ENCODE measurements at regions not wholly inside any gene's neighbourhood (a gene's known extent, or its start where the extent isn't known, plus 50 kb on each side); places are given as distances from the start of the nearest gene placed in this dataset.

DNA sequence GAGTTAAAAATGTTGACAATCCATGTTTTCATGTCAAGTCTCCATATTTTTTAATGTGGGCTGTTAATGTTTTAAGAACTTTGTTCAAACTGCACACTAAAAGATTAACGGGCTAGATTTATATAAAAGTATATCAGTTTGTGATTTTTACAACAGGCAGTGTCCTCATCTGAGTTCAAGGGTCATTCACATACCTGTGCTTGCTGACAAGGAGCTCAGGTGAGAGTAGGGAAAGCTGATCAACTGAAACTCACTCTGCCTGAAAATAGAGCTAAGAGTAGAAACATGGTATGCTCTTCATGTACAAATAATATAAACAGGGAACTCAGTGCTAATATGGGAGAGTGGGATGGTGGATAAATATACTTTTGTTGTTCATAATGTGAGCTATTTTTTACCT is 102.3 kb upstream of the DKK2 start:
- no peaks in the 10 kb centered on the region for H3K36me3 ChIP-seq (ENCODE audit: control insufficient read depth, insufficient read depth, low read length)
- no peaks in the 10 kb centered on the region for H3K4me1 ChIP-seq (ENCODE audit: control insufficient read depth, insufficient read depth, low read length)
- no peak for DNase-seq
- H3K9me3 ChIP-seq (ENCODE audit: control insufficient read depth, low read depth, low read length): no peaks in the 10 kb centered on the region
- WGBS (ENCODE audit: insufficient coverage, low lambda C conversion rate): no CpG with 5 or more reads among the region's 1 CpG
- H3K27me3 ChIP-seq (ENCODE audit: control insufficient read depth, insufficient read depth, low read length): no peaks in the 10 kb centered on the region
- H3K4me3 ChIP-seq (ENCODE audit: low read length): no peak overlapping the region
- no peak overlapping the region for H3K27ac ChIP-seq (ENCODE audit: low read length)

DNA sequence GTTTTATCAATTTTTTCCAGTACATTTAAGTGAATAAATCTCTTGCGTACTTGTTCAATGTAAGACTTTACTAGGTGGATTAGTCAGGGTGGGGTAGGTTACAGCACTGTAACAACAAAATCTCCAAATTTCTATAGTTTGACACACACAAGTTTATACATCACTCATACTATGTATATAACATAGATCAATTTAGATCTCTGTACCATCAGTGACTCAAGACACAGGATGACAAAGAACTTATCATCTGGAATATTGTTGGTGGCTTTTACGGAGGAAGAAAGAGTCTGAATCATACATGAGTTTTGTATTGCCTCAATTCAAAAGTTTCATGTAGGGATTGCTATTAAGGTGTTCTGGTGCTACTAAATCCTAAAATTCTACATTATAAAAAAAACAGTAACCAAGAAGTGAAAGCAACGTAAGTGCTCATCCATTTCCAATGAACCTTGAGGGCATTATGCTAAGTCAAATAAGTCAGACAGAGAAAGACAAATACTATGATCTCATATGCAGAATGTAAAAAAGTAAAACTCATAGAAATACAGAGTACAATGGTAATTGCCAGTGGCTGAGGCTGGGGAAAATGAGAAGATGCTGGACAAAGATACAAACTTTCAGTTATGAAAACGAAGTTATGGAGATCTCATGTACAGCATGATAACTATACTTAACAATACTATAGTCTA is 98.0 kb upstream of the DKK2 start:
- 85% methylated on average over 3 of the region's 4 CpGs for WGBS (ENCODE audit: insufficient coverage, low lambda C conversion rate)
- H3K36me3 ChIP-seq (ENCODE audit: control insufficient read depth, insufficient read depth, low read length): no peaks in the 10 kb centered on the region
- H3K4me3 ChIP-seq (ENCODE audit: low read length): no peak overlapping the region
- no peaks in the 10 kb centered on the region for H3K4me1 ChIP-seq (ENCODE audit: control insufficient read depth, insufficient read depth, low read length)
- H3K27ac ChIP-seq (ENCODE audit: low read length): no peak overlapping the region
- H3K27me3 ChIP-seq (ENCODE audit: control insufficient read depth, insufficient read depth, low read length): no peaks in the 10 kb centered on the region
- DNase-seq: no peak
- H3K9me3 ChIP-seq (ENCODE audit: control insufficient read depth, low read depth, low read length): no peaks in the 10 kb centered on the region

DNA sequence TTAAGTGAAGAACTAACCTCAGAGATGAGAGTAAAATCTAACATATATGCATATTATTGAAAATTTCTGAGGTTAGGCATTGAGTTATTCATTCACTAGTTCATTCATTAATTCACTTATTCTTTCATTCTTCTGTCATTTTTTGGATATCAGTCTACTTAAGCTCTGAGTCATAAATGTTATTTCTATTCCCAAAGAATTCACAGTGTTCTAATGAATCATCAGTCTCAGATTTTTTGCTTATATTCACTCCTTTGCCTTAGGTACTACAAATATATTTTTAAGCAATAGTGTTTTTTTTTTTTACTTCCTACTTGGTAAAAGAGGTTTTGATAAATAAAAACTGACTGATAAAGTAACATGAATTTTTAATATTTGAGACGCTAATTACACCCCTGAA is 95.2 kb upstream of the DKK2 start:
- H3K36me3 ChIP-seq (ENCODE audit: control insufficient read depth, insufficient read depth, low read length): no peaks in the 10 kb centered on the region
- no peak overlapping the region for H3K4me3 ChIP-seq (ENCODE audit: low read length)
- no peak for DNase-seq
- WGBS (ENCODE audit: insufficient coverage, low lambda C conversion rate): 88% methylated on average over 1 of the region's 1 CpG
- H3K4me1 ChIP-seq (ENCODE audit: control insufficient read depth, insufficient read depth, low read length): no peaks in the 10 kb centered on the region
- no peak overlapping the region for H3K27ac ChIP-seq (ENCODE audit: low read length)
- H3K9me3 ChIP-seq (ENCODE audit: control insufficient read depth, low read depth, low read length): no peaks in the 10 kb centered on the region
- no peaks in the 10 kb centered on the region for H3K27me3 ChIP-seq (ENCODE audit: control insufficient read depth, insufficient read depth, low read length)

DNA sequence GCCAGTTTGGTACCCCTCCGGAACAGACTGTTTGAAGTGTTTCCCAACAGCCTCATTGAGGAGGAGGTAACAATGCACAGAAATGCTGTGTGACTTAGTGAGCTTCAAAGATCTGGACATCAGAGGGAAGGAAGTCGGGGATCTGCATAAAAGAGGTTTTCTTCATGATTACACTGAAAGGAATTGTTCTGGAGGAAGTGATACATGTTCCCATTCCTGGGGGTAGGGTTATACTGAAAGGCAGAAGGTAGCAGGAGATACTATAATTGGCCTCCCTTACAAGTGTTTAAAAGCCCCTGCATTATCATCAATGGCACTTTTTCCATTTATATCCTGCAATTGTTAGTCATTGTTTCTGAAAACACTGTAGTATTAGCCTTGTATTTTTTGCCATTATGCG is 94.0 kb upstream of the DKK2 start:
- no peaks in the 10 kb centered on the region for H3K36me3 ChIP-seq (ENCODE audit: control insufficient read depth, insufficient read depth, low read length)
- H3K9me3 ChIP-seq (ENCODE audit: control insufficient read depth, low read depth, low read length): no peaks in the 10 kb centered on the region
- H3K27ac ChIP-seq (ENCODE audit: low read length): no peak overlapping the region
- no peak overlapping the region for H3K4me3 ChIP-seq (ENCODE audit: low read length)
- 80% methylated on average over 1 of the region's 3 CpGs for WGBS (ENCODE audit: insufficient coverage, low lambda C conversion rate)
- no peaks in the 10 kb centered on the region for H3K27me3 ChIP-seq (ENCODE audit: control insufficient read depth, insufficient read depth, low read length)
- no peak for DNase-seq
- no peaks in the 10 kb centered on the region for H3K4me1 ChIP-seq (ENCODE audit: control insufficient read depth, insufficient read depth, low read length)

DNA sequence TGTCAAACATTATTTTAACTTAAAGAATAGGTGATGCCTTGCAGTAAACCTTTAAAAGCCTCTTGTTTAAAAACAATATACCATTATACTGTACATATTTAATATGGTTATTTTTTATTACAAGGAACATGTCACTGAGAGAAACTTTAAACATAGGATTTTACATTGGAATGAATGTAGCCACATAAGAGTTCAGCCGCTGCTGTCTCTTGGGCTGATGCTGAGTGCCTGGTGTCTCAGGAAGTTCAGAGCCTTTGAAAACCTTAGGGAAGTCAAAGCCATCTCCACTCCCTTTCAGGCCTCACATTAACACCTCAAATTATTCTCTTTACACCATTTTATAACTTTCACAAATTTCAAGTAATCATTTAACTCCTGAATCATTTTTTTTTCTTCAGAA is 93.5 kb upstream of the DKK2 start:
- DNase-seq: no peak
- Histone ChIP-seq H3K27ac (ENCODE audit: low read length) (no peak overlapping the region), H3K36me3 (ENCODE audit: control insufficient read depth, insufficient read depth, low read length) (no peaks in the 10 kb centered on the region), H3K9me3 (ENCODE audit: control insufficient read depth, low read depth, low read length) (no peaks in the 10 kb centered on the region), H3K4me1 (ENCODE audit: control insufficient read depth, insufficient read depth, low read length) (no peaks in the 10 kb centered on the region), H3K4me3 (ENCODE audit: low read length) (no peak overlapping the region), H3K27me3 (ENCODE audit: control insufficient read depth, insufficient read depth, low read length) (no peaks in the 10 kb centered on the region)
- 80% methylated on average over 1 of the region's 1 CpG for WGBS (ENCODE audit: insufficient coverage, low lambda C conversion rate)

DNA sequence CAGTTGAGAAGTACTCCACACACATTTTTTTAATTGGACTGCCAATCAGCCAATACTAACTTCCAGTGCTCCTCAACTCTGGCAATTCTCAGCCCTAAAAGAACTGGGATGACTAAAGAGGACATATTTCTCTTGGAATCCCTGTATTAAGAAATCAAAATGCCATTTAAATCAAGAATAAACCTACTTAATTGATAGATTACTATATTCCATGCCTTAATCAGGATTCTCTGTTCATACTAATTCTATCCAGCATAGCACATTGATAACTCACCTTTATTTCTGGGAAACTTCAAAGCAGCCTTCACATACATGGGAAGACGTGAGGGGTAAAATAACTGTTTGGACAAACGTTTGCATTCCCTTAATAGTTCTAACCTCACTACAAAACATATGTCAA is 93.0 kb upstream of the DKK2 start:
- Histone ChIP-seq H3K36me3 (ENCODE audit: control insufficient read depth, insufficient read depth, low read length) (no peaks in the 10 kb centered on the region), H3K27me3 (ENCODE audit: control insufficient read depth, insufficient read depth, low read length) (no peaks in the 10 kb centered on the region), H3K4me3 (ENCODE audit: low read length) (no peak overlapping the region), H3K27ac (ENCODE audit: low read length) (no peak overlapping the region), H3K4me1 (ENCODE audit: control insufficient read depth, insufficient read depth, low read length) (no peaks in the 10 kb centered on the region), H3K9me3 (ENCODE audit: control insufficient read depth, low read depth, low read length) (no peaks in the 10 kb centered on the region)
- DNase-seq: no peak
- whole genome bisulfite sequencing (ENCODE audit: insufficient coverage, low lambda C conversion rate): 38% methylated on average over 2 of the region's 2 CpGs

DNA sequence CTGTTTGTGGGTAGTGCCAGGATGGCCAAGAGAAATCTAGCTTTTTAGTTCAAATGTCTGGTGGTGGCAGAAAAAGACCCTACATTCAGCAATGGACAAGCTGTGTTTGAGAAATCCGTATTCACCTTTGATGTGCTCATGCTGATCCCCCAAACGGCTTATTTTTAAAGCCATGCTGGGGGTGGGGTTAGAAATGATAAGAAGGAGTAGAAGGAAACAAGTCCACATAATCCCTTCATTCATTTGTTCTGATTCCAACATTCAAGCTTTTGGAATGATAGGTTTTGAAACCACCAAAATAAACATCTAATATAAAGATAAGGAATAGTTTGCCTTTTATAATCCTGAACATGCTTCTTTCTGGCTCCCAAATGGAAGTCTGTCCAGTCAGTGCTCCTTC is 92.0 kb upstream of the DKK2 start:
- WGBS (ENCODE audit: insufficient coverage, low lambda C conversion rate): no CpG with 5 or more reads among the region's 2 CpGs

DNA sequence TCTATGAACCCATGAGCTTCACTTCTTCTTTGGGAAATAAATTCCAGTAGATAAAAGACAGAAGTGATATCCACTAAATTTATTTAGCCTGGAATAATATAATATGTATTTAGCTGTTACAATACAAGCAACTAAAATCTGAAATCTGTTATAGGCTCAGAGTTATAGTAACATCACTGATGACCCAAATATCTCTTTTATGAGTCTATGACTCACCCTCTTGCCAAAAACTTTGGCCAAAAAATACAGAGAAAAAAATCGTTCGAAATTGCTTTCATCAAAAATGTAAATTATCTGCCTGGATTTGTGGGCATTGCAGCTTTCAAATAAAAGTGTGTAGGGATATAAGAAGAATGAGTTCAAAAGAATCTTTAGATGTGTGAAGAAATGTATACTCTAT is 89.4 kb upstream of the DKK2 start:
- no peaks in the 10 kb centered on the region for H3K9me3 ChIP-seq (ENCODE audit: control insufficient read depth, low read depth, low read length)
- H3K27me3 ChIP-seq (ENCODE audit: control insufficient read depth, insufficient read depth, low read length): no peaks in the 10 kb centered on the region
- H3K4me3 ChIP-seq (ENCODE audit: low read length): no peak overlapping the region
- H3K4me1 ChIP-seq (ENCODE audit: control insufficient read depth, insufficient read depth, low read length): no peaks in the 10 kb centered on the region
- no peak overlapping the region for H3K27ac ChIP-seq (ENCODE audit: low read length)
- no peaks in the 10 kb centered on the region for H3K36me3 ChIP-seq (ENCODE audit: control insufficient read depth, insufficient read depth, low read length)
- DNase-seq: no peak
- 100% methylated on average over 2 of the region's 2 CpGs for WGBS (ENCODE audit: insufficient coverage, low lambda C conversion rate)

More for the DNA sequence above, 92.0 kb upstream of the DKK2 start:
- Histone ChIP-seq H3K27ac (ENCODE audit: low read length) (no peak overlapping the region), H3K36me3 (ENCODE audit: control insufficient read depth, insufficient read depth, low read length) (no peaks in the 10 kb centered on the region), H3K4me3 (ENCODE audit: low read length) (no peak overlapping the region), H3K27me3 (ENCODE audit: control insufficient read depth, insufficient read depth, low read length) (no peaks in the 10 kb centered on the region), H3K4me1 (ENCODE audit: control insufficient read depth, insufficient read depth, low read length) (no peaks in the 10 kb centered on the region), H3K9me3 (ENCODE audit: control insufficient read depth, low read depth, low read length) (no peaks in the 10 kb centered on the region)
- no peak for DNase-seq

DNA sequence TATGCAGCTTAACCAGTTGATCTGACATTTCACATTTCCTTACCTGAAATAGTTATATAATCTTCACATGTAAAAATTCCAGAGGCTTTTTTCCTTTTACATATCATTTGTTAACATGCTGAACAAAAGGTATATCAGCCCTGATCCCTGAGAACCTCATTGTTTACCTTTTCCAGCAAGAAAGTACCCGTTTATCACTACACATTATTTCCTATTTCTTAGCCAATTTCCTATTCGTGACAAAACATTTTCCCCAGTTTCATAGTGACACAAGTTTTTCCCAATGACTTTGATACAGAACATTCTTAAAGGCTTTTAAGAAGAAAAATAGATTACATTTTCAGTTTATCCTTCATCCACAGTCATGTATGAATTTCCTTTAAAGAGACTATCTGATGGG is 86.6 kb upstream of the DKK2 start:
- Histone ChIP-seq H3K4me3 (ENCODE audit: low read length) (no peak overlapping the region), H3K27ac (ENCODE audit: low read length) (no peak overlapping the region), H3K4me1 (ENCODE audit: control insufficient read depth, insufficient read depth, low read length) (no peaks in the 10 kb centered on the region), H3K9me3 (ENCODE audit: control insufficient read depth, low read depth, low read length) (no peaks in the 10 kb centered on the region), H3K36me3 (ENCODE audit: control insufficient read depth, insufficient read depth, low read length) (no peaks in the 10 kb centered on the region), H3K27me3 (ENCODE audit: control insufficient read depth, insufficient read depth, low read length) (no peaks in the 10 kb centered on the region)
- 65% methylated on average over 2 of the region's 2 CpGs for WGBS (ENCODE audit: insufficient coverage, low lambda C conversion rate)
- no peak for DNase-seq

DNA sequence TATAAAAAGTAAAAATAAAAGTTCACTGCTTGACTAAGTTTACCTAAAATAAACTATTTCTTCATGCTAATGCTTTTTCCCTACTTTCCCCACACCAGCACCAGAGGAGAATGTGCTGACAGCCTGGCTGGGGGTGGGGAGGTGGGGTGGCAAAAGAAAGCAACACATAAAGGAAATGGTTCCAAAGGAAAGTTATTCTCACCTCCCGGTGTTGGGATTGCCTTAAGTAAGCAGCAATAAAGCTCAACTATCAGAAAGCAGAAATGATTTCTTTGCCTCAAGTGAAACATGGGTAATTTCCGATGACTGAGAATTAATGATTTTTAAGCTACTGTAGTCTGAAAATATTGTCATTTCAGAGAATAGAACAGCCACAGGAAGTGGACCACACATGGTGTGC is 84.5 kb upstream of the DKK2 start:
- Histone ChIP-seq H3K9me3 (ENCODE audit: control insufficient read depth, low read depth, low read length) (no peaks in the 10 kb centered on the region), H3K27ac (ENCODE audit: low read length) (no peak overlapping the region), H3K4me3 (ENCODE audit: low read length) (no peak overlapping the region), H3K36me3 (ENCODE audit: control insufficient read depth, insufficient read depth, low read length) (no peaks in the 10 kb centered on the region), H3K4me1 (ENCODE audit: control insufficient read depth, insufficient read depth, low read length) (no peaks in the 10 kb centered on the region), H3K27me3 (ENCODE audit: control insufficient read depth, insufficient read depth, low read length) (no peaks in the 10 kb centered on the region)
- 20% methylated on average over 1 of the region's 2 CpGs for WGBS (ENCODE audit: insufficient coverage, low lambda C conversion rate)
- DNase-seq: no peak

DNA sequence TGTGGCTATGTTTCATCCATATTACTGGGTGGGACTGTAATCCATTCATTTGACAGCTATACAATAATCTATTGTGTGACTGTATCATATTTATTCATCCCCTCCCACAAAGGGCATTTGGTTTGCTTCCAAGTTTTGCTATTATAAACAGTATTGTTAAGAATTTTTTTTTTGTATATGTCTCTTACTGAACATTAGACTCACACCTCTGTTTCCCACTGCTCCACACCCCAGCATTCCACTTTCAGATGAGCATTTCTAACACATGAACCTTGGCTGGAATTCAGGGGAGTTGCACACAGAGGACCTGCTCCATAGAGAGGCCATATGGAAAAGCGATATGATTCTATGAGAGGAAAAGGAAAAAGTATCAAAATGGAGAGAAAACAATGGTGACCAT is 81.6 kb upstream of the DKK2 start:
- no peak for DNase-seq
- Histone ChIP-seq H3K4me1 (ENCODE audit: control insufficient read depth, insufficient read depth, low read length) (no peaks in the 10 kb centered on the region), H3K9me3 (ENCODE audit: control insufficient read depth, low read depth, low read length) (no peaks in the 10 kb centered on the region), H3K4me3 (ENCODE audit: low read length) (no peak overlapping the region), H3K27me3 (ENCODE audit: control insufficient read depth, insufficient read depth, low read length) (no peaks in the 10 kb centered on the region), H3K36me3 (ENCODE audit: control insufficient read depth, insufficient read depth, low read length) (no peaks in the 10 kb centered on the region), H3K27ac (ENCODE audit: low read length) (no peak overlapping the region)
- no CpG with 5 or more reads among the region's 1 CpG for WGBS (ENCODE audit: insufficient coverage, low lambda C conversion rate)

All from large intestine (tissue), 3 donors.